GM12891 (cell line): ENCODE measurements at regions not wholly inside any gene's neighbourhood (a gene's known extent, or its start where the extent isn't known, plus 50 kb on each side); places are given as distances from the start of the nearest gene placed in this dataset.

ENCODE experiments used
- POLR2A ChIP-seq: IDR thresholded peaks from 2 replicates; pipeline ENCODE4 v1.6.1; 2011; ENCODE audit warnings: low read depth, low read length, control low read depth
- POLR2AphosphoS5 ChIP-seq: IDR thresholded peaks from 2 replicates; pipeline ENCODE4 v1.6.1; 2011; ENCODE audit warnings: low read depth, low read length, control low read depth
- POU2F2 ChIP-seq: IDR thresholded peaks from 2 replicates; pipeline ENCODE4 v1.6.1; 2011; ENCODE audit warnings: low read depth, mild to moderate bottlenecking, control low read depth, low read length, moderate library complexity
- SPI1 ChIP-seq: IDR thresholded peaks from 2 replicates; pipeline ENCODE4 v1.6.1; 2011; ENCODE audit warnings: low read depth, low read length, control low read depth

DNA sequence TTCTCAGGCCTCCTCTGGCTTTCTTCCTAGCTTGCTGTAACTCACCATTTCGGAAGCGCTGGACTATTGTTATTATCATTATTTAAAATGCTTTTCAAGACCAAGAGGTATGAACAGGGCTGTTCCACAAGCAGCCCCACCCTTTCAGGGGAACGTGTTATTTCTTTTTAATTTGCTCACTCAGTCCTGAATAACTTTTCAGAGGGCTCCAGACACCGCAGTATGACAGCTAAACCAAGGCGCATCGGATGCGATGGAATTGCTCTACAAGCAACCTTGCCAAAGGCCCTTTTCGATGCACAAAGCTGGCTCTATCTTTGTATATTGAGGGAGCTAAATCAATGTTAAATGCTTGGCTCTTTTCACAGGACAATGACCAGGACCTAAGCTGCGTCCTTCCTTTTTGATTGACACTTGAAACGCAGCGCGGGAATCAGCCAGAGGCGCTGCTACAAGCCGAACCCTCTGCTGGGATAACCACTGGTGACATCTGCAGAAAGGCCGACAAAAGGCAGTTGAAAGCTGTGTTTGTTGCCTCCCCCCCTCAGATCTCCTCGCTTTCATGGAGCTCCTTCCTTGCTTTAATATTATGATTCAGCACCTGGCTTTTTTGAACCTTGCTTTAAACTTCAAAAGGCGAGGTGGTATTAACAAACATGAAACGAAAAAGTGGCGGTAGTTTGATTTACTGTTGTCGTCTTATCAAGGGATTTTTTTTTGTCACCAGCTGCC lies 204.7 kb upstream of the PROX1 start:
- no peak for TF ChIP-seq POLR2AphosphoS5
- no peak for TF ChIP-seq POLR2A
- no peak for TF ChIP-seq SPI1
- no peak for TF ChIP-seq POU2F2
